ENCODE measurements at regions not wholly inside any gene's neighbourhood (a gene's known extent, or its start where the extent isn't known, plus 50 kb on each side); places are given as distances from the start of the nearest gene placed in this dataset.

DNA sequence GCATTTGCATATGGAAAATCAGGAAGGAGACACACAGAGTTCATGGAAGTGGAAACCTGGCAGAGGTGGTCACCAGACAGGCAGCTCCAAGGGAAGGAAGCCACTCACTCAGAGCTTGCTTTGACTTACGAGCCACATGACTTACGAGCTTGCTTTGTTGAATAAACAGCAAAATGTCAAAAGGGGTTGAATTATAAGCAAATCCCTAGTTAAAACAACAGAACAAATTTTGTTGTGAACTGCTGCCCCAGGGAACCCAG is 164.3 kb downstream of the SYK start:
- TF ChIP-seq, protein P1, sequence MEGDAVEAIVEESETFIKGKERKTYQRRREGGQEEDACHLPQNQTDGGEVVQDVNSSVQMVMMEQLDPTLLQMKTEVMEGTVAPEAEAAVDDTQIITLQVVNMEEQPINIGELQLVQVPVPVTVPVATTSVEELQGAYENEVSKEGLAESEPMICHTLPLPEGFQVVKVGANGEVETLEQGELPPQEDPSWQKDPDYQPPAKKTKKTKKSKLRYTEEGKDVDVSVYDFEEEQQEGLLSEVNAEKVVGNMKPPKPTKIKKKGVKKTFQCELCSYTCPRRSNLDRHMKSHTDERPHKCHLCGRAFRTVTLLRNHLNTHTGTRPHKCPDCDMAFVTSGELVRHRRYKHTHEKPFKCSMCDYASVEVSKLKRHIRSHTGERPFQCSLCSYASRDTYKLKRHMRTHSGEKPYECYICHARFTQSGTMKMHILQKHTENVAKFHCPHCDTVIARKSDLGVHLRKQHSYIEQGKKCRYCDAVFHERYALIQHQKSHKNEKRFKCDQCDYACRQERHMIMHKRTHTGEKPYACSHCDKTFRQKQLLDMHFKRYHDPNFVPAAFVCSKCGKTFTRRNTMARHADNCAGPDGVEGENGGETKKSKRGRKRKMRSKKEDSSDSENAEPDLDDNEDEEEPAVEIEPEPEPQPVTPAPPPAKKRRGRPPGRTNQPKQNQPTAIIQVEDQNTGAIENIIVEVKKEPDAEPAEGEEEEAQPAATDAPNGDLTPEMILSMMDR (IDR thresholded peaks at IDR 0.05), result no peak
- TF ChIP-seq POLR2A (IDR thresholded peaks at IDR 0.05), result no peak
